ENCODE measurements at regions not wholly inside any gene's neighbourhood (a gene's known extent, or its start where the extent isn't known, plus 50 kb on each side); places are given as distances from the start of the nearest gene placed in this dataset.

- TF ChIP-seq CTCF (conservative IDR thresholded peaks at IDR 0.05) (no peak), ZFX (IDR thresholded peaks at IDR 0.05) (no peak)
These were observed 1063.0 kb upstream of the GBE1 start for GRCh38 chr3:82824491-82824890.
